OCI-LY1 (cell line): ENCODE measurements at regions not wholly inside any gene's neighbourhood (a gene's known extent, or its start where the extent isn't known, plus 50 kb on each side); places are given as distances from the start of the nearest gene placed in this dataset.

Source experiments
- H2AFZ ChIP-seq: fragments of 200-600 bp; sonication (generic), shearing (Covaris generic); 2 replicates; pipeline ENCODE4 v1.6.0; 2014; ENCODE audit warnings: antibody characterized with exemption, mild to moderate bottlenecking, low read length
- H3F3A ChIP-seq: fragments of 200-600 bp; sonication (generic), shearing (Covaris generic); 2 replicates; pipeline ENCODE4 v1.6.0; 2014; ENCODE audit warnings: mild to moderate bottlenecking, antibody characterized with exemption, low read length, moderate library complexity; ENCODE audit not compliant: insufficient read depth
- H3K27ac ChIP-seq: fragments of 200-600 bp; sonication (generic); 2 replicates; pipeline ENCODE4 v1.5.1; 2014; ENCODE audit warnings: low read length, mixed run types, mild to moderate bottlenecking, low read depth; ENCODE audit not compliant: poor library complexity, severe bottlenecking
- H3K27me3 ChIP-seq: fragments of 200-600 bp; sonication (generic); 2 replicates; pipeline ENCODE4 v1.6.0; 2014; ENCODE audit warnings: antibody characterized with exemption, mild to moderate bottlenecking, low read length, moderate library complexity; ENCODE audit not compliant: insufficient read depth
- H3K36me3 ChIP-seq: fragments of 200-600 bp; sonication (generic); 2 replicates; pipeline ENCODE4 v1.6.1; 2014; ENCODE audit warnings: mild to moderate bottlenecking, antibody characterized with exemption, low read length, moderate library complexity, mixed read lengths; ENCODE audit not compliant: insufficient read depth
- H3K4me1 ChIP-seq: fragments of 200-600 bp; sonication (generic); 2 replicates; pipeline ENCODE4 v1.5.1; 2014; ENCODE audit warnings: mild to moderate bottlenecking, low read length, moderate library complexity; ENCODE audit not compliant: insufficient read depth, severe bottlenecking
- H3K4me2 ChIP-seq: fragments of 200-600 bp; sonication (generic), shearing (Covaris generic); 2 replicates; pipeline ENCODE4 v1.6.1; 2014; ENCODE audit warnings: low read length
- H3K4me3 ChIP-seq: fragments of 200-600 bp; sonication (generic); 2 replicates; pipeline ENCODE4 v1.5.1; 2014; ENCODE audit warnings: low read length, low read depth, mild to moderate bottlenecking, mixed read lengths; ENCODE audit not compliant: poor library complexity, severe bottlenecking
- H3K79me2 ChIP-seq: fragments of 200-600 bp; shearing (Covaris generic); 2 replicates; pipeline ENCODE4 v1.6.1; 2016; ENCODE audit warnings: mixed run types, low read length, mixed read lengths; ENCODE audit not compliant: insufficient read depth
- H3K9ac ChIP-seq: fragments of 200-600 bp; sonication (generic), shearing (Covaris generic); 2 replicates; pipeline ENCODE4 v1.6.1; 2014; ENCODE audit warnings: mild to moderate bottlenecking, low read length, mixed read lengths
- H3K9me2 ChIP-seq: fragments of 200-600 bp; sonication (generic), shearing (Covaris generic); 2 replicates; pipeline ENCODE4 v1.6.1; 2014; ENCODE audit warnings: low read depth, mild to moderate bottlenecking, low read length, mixed read lengths
- H3K9me3 ChIP-seq: fragments of 200-600 bp; shearing (Covaris generic); 2 replicates; pipeline ENCODE4 v1.6.1; 2014; ENCODE audit warnings: low read length, mixed read lengths
- H4K20me1 ChIP-seq: fragments of 200-600 bp; sonication (generic), shearing (Covaris generic); 2 replicates; pipeline ENCODE4 v1.6.0; 2016; ENCODE audit warnings: mild to moderate bottlenecking, low read length; ENCODE audit not compliant: insufficient read depth
- EZH2 ChIP-seq: fragments of 200-600 bp; sonication (generic), shearing (Covaris generic); IDR thresholded peaks from 2 replicates; pipeline ENCODE4 v1.8.0; 2017; ENCODE audit warnings: borderline replicate concordance, mixed run types, mild to moderate bottlenecking, antibody characterized with exemption, low read length, moderate library complexity, mixed read lengths
- TF ChIP-seq, protein P1 (sequence below): fragments of 200-600 bp; sonication (generic), shearing (Covaris generic); IDR thresholded peaks from 2 replicates; pipeline ENCODE4 v1.5.1; 2017; ENCODE audit warnings: mild to moderate bottlenecking, antibody characterized with exemption, low read length, moderate library complexity, mixed read lengths

DNA sequence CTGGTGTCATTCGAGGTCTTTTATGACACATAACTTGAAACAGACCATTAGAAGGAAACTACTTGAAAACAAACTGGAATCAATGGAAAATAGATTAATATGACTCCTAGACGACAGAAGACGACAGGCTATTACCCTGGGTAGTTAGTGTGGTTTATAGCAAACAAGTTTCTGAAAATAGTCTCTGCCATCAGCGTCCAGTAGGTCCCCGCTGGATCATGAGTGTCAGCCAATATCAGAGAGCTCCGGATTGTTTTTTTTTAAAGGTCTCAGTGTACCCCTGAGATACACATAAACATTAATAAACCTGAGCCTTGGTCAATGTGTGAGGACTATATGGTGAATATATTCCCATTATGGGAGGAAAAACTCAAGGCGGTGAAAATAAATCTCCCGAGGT is 115.0 kb upstream of the THUMPD2 start:
- Histone ChIP-seq H3F3A (no peaks in the 10 kb centered on the region), H3K4me1 (no peaks in the 10 kb centered on the region), H3K36me3 (no peaks in the 10 kb centered on the region), H3K9me3 (no peaks in the 10 kb centered on the region), H3K4me3 (no peak overlapping the region), H3K4me2 (no peak overlapping the region), H3K27ac (no peak overlapping the region), H3K79me2 (no peaks in the 10 kb centered on the region), H4K20me1 (no peaks in the 10 kb centered on the region), H2AFZ (no peak overlapping the region), H3K9ac (no peak overlapping the region), H3K9me2 (no peaks in the 10 kb centered on the region), H3K27me3 (no peaks in the 10 kb centered on the region)
- no peak for TF ChIP-seq EZH2
- TF ChIP-seq, protein P1, sequence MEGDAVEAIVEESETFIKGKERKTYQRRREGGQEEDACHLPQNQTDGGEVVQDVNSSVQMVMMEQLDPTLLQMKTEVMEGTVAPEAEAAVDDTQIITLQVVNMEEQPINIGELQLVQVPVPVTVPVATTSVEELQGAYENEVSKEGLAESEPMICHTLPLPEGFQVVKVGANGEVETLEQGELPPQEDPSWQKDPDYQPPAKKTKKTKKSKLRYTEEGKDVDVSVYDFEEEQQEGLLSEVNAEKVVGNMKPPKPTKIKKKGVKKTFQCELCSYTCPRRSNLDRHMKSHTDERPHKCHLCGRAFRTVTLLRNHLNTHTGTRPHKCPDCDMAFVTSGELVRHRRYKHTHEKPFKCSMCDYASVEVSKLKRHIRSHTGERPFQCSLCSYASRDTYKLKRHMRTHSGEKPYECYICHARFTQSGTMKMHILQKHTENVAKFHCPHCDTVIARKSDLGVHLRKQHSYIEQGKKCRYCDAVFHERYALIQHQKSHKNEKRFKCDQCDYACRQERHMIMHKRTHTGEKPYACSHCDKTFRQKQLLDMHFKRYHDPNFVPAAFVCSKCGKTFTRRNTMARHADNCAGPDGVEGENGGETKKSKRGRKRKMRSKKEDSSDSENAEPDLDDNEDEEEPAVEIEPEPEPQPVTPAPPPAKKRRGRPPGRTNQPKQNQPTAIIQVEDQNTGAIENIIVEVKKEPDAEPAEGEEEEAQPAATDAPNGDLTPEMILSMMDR = no peak

DNA sequence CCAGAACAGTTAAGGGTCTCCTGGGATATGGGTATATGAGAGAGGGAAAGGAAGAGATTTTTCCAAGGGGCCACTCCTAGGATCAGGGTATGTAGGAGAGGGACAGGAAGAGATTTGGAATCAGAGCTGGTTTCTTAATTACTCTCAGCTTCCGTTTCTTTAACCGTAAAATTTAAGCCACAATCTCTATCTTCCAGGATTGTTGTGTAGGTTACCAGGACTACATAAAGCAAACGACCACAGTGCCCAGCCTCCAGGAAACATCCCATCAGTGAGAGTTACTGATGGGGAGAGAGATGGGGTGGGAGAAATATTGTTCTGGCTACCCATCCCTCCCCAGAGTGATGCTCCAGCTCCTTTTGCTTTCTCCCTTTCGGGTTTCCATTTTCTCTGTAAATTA is 114.6 kb upstream of the THUMPD2 start:
- H3F3A ChIP-seq = no peaks in the 10 kb centered on the region
- H3K36me3 ChIP-seq = no peaks in the 10 kb centered on the region
- H3K4me1 ChIP-seq = no peaks in the 10 kb centered on the region
- no peak overlapping the region for H3K27ac ChIP-seq
- no peaks in the 10 kb centered on the region for H4K20me1 ChIP-seq
- TF ChIP-seq EZH2 = no peak
- TF ChIP-seq, protein P1 = no peak
- H3K27me3 ChIP-seq = no peaks in the 10 kb centered on the region
- no peak overlapping the region for H3K4me3 ChIP-seq
- H3K79me2 ChIP-seq = no peaks in the 10 kb centered on the region
- no peaks in the 10 kb centered on the region for H3K9me2 ChIP-seq
- H3K9me3 ChIP-seq = no peaks in the 10 kb centered on the region
- no peak overlapping the region for H3K4me2 ChIP-seq
- no peak overlapping the region for H3K9ac ChIP-seq
- H2AFZ ChIP-seq = no peak overlapping the region

DNA sequence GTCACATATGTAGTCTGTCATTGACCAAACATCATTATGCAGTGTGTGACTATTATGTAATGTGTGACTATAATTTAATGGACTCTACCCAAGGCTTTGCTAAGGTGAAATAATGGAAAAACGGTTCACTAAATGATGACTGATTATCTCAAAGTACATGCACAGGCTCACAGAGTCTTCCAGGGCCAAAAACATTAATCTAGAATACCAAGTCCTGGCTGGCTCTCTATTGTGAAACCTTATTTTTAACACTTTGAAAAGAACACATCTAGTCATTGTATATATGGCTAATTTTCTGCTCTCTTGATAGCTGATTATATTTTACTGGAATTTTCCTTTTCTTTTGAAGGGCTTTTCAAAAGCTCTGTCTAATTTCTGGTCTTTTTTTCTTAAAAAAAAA is 102.9 kb upstream of the THUMPD2 start:
- no peaks in the 10 kb centered on the region for H3K36me3 ChIP-seq
- H3K27ac ChIP-seq = no peak overlapping the region
- no peak overlapping the region for H2AFZ ChIP-seq
- no peaks in the 10 kb centered on the region for H3K4me1 ChIP-seq
- H3K9ac ChIP-seq = no peak overlapping the region
- H3K9me2 ChIP-seq = no peaks in the 10 kb centered on the region
- no peaks in the 10 kb centered on the region for H3K79me2 ChIP-seq
- H3K4me2 ChIP-seq = no peak overlapping the region
- no peaks in the 10 kb centered on the region for H3F3A ChIP-seq
- no peak for TF ChIP-seq EZH2
- TF ChIP-seq, protein P1 = no peak
- no peaks in the 10 kb centered on the region for H4K20me1 ChIP-seq
- no peaks in the 10 kb centered on the region for H3K27me3 ChIP-seq
- H3K4me3 ChIP-seq = no peak overlapping the region
- no peaks in the 10 kb centered on the region for H3K9me3 ChIP-seq
